ENCODE measurements at regions not wholly inside any gene's neighbourhood (a gene's known extent, or its start where the extent isn't known, plus 50 kb on each side); places are given as distances from the start of the nearest gene placed in this dataset.

DNA sequence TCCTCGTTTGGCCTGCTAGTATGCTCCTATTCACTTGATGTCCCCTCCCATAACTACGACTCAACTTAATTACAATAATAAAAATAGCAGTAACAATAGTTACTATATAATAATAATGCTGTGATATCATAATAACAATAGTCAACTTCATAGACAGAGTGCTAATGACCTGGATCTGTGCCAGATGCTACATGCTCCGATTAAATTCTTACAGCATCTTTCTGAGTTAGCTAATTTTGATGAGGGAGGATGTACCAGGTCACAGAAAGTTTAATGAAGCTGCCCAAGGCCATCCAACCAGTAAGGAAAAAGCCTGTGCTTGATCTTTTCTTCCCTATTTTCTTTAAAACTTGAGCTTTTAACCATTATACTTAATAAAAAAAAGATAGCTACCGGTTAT, 413.4 kb upstream of the LRRC4C start:
- TF ChIP-seq, protein P1, sequence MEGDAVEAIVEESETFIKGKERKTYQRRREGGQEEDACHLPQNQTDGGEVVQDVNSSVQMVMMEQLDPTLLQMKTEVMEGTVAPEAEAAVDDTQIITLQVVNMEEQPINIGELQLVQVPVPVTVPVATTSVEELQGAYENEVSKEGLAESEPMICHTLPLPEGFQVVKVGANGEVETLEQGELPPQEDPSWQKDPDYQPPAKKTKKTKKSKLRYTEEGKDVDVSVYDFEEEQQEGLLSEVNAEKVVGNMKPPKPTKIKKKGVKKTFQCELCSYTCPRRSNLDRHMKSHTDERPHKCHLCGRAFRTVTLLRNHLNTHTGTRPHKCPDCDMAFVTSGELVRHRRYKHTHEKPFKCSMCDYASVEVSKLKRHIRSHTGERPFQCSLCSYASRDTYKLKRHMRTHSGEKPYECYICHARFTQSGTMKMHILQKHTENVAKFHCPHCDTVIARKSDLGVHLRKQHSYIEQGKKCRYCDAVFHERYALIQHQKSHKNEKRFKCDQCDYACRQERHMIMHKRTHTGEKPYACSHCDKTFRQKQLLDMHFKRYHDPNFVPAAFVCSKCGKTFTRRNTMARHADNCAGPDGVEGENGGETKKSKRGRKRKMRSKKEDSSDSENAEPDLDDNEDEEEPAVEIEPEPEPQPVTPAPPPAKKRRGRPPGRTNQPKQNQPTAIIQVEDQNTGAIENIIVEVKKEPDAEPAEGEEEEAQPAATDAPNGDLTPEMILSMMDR (conservative IDR thresholded peaks at IDR 0.05; ENCODE audit: low read depth, low read length): no peak
- H3K4me3 ChIP-seq (ENCODE audit: low read depth, low read length): no peak overlapping the region

DNA sequence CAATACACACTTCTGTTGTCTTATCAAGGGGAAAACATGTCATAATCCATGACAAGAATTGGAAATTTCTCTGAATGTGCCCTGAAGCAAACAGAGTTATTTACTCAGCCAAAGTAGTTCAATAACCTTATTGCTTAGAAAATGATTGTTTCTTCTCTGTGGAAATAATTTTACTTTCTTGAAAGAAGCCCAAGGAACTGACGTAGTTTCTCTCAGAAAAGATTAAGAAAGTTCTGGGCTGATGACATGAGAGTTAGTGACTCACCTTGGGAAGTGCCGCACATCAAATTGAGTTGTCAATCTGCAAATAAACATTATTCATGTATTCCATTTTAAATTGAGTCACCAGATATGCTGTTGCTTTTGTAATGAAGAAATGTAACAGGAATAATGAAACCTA, 418.6 kb upstream of the LRRC4C start:
- no peak for DNase-seq (ENCODE audit: low read depth)
- TF ChIP-seq, protein P1 (conservative IDR thresholded peaks at IDR 0.05; ENCODE audit: low read depth, low read length): no peak
- H3K4me3 ChIP-seq (ENCODE audit: low read depth, low read length): no peak overlapping the region

More for the DNA sequence above, 413.4 kb upstream of the LRRC4C start:
- no peak for DNase-seq (ENCODE audit: low read depth)

DNA sequence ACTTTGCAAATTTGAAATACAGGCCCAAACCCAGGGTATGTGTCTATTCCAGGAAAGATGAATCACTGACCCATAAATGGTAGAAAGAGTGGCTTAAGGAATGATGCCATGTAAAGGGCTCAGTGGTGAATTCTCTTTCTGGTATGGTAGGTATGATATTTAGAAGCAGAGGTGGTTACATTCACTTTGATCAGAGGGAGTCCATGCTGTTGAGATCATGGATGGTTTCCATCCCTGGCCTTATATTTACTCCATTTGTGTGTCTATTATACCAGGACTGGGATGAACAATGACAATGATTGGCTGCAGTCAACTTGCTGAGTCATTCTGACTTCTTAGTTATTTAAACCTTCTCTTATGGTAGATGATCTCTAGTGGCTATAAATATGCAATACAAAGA, 419.8 kb upstream of the LRRC4C start:
- TF ChIP-seq, protein P1 (conservative IDR thresholded peaks at IDR 0.05; ENCODE audit: low read depth, low read length): no peak
- no peak overlapping the region for H3K4me3 ChIP-seq (ENCODE audit: low read depth, low read length)
- no peak for DNase-seq (ENCODE audit: low read depth)

DNA sequence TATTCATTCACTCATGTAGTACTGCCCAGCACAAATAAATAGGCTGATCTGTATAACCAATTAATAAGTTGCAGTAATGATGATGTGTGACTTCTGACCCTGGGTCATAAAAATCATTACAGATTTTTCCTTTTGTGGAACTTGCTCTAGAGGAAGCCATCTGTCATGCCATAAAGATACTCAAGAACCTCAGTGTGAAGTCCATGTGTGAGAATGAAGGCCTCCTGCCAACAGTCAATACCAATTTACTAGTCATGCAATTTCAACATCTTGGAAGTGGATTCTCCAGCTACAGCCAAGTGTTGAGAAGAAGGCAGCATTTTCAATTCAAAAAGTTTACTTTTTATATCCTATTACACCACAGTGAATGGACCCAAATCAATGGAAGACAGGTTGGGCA, 435.6 kb upstream of the LRRC4C start:
- DNase-seq (ENCODE audit: low read depth): no peak
- TF ChIP-seq, protein P1 (conservative IDR thresholded peaks at IDR 0.05; ENCODE audit: low read depth, low read length): no peak
- no peak overlapping the region for H3K4me3 ChIP-seq (ENCODE audit: low read depth, low read length)

DNA sequence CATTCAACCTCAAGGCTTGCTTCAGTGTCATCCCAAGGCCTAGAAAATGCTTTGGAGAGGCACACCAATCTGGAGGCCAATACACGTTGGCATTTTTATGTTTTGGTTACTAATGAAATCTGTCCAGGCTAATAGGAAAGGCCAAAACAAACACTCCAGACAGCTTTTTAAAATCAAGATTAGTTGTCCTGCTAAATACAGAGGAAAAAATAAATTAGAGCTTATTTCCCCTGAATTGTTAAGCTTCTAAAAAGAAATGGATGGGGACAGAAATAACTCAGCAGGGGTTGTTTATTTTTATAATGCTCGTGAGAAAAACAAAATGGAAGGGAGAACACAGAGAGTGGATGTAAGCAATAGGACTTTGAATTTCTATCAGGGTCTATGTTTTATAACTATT, 438.5 kb upstream of the LRRC4C start:
- H3K4me3 ChIP-seq (ENCODE audit: low read depth, low read length): no peak overlapping the region
- DNase-seq (ENCODE audit: low read depth): no peak
- TF ChIP-seq, protein P1 (conservative IDR thresholded peaks at IDR 0.05; ENCODE audit: low read depth, low read length): no peak

DNA sequence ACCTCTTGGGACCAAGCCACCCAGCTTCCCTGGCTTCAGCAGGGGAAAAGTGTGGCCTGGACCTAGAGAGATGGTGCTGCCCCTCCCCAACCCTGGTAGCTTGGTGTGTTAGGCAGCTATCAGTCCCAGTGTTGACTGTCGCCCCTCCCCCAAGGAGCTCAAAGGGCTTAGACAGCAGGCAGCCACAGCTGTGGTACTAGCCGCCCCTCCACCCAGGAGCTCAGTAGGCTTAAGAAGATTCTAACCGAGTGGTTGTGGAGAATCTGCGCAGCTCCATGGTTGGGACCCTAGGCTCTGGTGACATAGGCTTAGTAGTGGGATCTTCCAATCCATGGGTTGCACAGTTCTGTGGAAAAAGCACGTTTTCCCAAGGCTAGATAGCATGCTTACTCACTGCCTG, 458.4 kb upstream of the LRRC4C start:
- H3K4me3 ChIP-seq (ENCODE audit: low read depth, low read length): no peak overlapping the region
- DNase-seq (ENCODE audit: low read depth): no peak
- TF ChIP-seq, protein P1 (conservative IDR thresholded peaks at IDR 0.05; ENCODE audit: low read depth, low read length): no peak

DNA sequence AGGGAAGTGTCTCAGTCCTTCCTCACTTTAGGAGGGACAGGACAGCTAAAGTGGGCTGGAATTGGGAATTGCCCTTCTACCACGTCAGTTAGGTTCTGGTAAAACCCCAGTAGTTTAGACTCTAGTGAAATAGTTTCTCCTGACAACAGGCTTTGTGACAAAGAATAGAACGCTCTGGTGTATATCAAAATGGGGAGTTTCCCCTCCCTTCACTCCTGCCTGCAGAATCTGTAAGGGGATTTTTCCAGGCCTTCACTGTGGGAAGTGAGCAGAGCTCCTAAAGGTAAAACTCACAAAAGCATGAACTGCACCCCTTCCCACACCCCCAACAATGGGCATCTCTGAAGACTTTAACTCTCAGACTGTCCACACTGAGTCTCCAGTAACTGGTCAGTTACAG, 460.9 kb upstream of the LRRC4C start:
- H3K4me3 ChIP-seq (ENCODE audit: low read depth, low read length): no peak overlapping the region
- TF ChIP-seq, protein P1 (conservative IDR thresholded peaks at IDR 0.05; ENCODE audit: low read depth, low read length): no peak
- DNase-seq (ENCODE audit: low read depth): no peak
